H1 (cell line): ENCODE measurements at regions not wholly inside any gene's neighbourhood (a gene's known extent, or its start where the extent isn't known, plus 50 kb on each side); places are given as distances from the start of the nearest gene placed in this dataset.

Experiments used
- CTCF ChIA-PET: fragments of 300-600 bp; sonication (Branson Sonifier 250); formaldehyde crosslinking; loops from one replicate; lab custom pipeline; 2021; ENCODE audit not compliant: partially characterized antibody; lab: Charles Lee
- POLR2A ChIA-PET: fragments of 300-600 bp; sonication (Branson Sonifier 250); formaldehyde crosslinking; loops from one replicate; lab custom pipeline; 2021; ENCODE audit warnings: inconsistent platforms; ENCODE audit not compliant: partially characterized antibody; lab: Charles Lee
- DNase-seq, 2 experiments: peaks; one replicate each; pipeline versions ENCODE4 v3.0.0 to v3.0.0-alpha.2; 2010 to 2022; ENCODE audit warnings: low spot score in 2 of 2, low read depth in 1 of 2, mixed read lengths in 1 of 2
- FAIRE-seq: peaks from 2 replicates; lab custom pipeline; 2011; peaks lifted over from hg19 to GRCh38; lab: Jason Lieb, UNC
- H2AFZ ChIP-seq: 2 replicates; pipeline ENCODE4 v1.8.1; 2012; ENCODE audit warnings: low read length, inconsistent platforms
- H2AK5ac ChIP-seq: 2 replicates; pipeline ENCODE4 v1.6.1; 2013; ENCODE audit warnings: low read depth, low read length
- H2BK120ac ChIP-seq: replicated peaks from 2 replicates; pipeline ENCODE3; 2013; ENCODE audit warnings: low read depth, low read length, inconsistent platforms
- H2BK12ac ChIP-seq: 2 replicates; pipeline ENCODE4 v1.6.1; 2013; ENCODE audit warnings: low read depth, low read length
- H2BK15ac ChIP-seq: 2 replicates; pipeline ENCODE4 v1.6.1; 2013; ENCODE audit warnings: low read length
- H2BK20ac ChIP-seq: 2 replicates; pipeline ENCODE4 v1.6.1; 2013; ENCODE audit warnings: low read length
- H2BK5ac ChIP-seq: 2 replicates; pipeline ENCODE4 v1.6.1; 2013; ENCODE audit warnings: low read depth, low read length
- H3K14ac ChIP-seq: 2 replicates; pipeline ENCODE4 v1.6.1; 2013; ENCODE audit warnings: inconsistent platforms; ENCODE audit not compliant: insufficient read length
- H3K18ac ChIP-seq: 2 replicates; pipeline ENCODE4 v1.6.1; 2013; ENCODE audit warnings: low read length; ENCODE audit errors: extremely low read depth
- H3K23ac ChIP-seq: 2 replicates; pipeline ENCODE4 v1.6.1; 2013; ENCODE audit warnings: inconsistent platforms; ENCODE audit not compliant: insufficient read length
- H3K23me2 ChIP-seq: 2 replicates; pipeline ENCODE4 v1.6.1; 2013; ENCODE audit warnings: low read depth, low read length
- H3K27ac ChIP-seq: 2 replicates; pipeline ENCODE4 v1.6.1; 2011; ENCODE audit warnings: low read depth, low read length, inconsistent platforms
- H3K27me3 ChIP-seq, 4 experiments: replicated peaks in 1 of 4; 1 replicate in 1 of 4; 2 replicates in 3 of 4; pipeline versions ENCODE4 v1.6.1 to v1.8.1; 2011 to 2013; ENCODE audit warnings: low read length in 3 of 4, mild to moderate bottlenecking in 3 of 4, inconsistent platforms in 2 of 4, mixed read lengths in 2 of 4, moderate library complexity in 1 of 4; ENCODE audit not compliant: control insufficient read depth in 3 of 4, insufficient read depth in 3 of 4; ENCODE audit errors: extremely low read depth in 1 of 4
- H3K36me3 ChIP-seq, 4 experiments: 2 replicates each; pipeline versions ENCODE4 v1.6.1 to v1.8.1; 2011 to 2013; ENCODE audit warnings: mild to moderate bottlenecking in 4 of 4, low read length in 3 of 4, moderate library complexity in 2 of 4, control low read depth in 1 of 4, inconsistent platforms in 1 of 4; ENCODE audit not compliant: insufficient read depth in 4 of 4, control insufficient read depth in 2 of 4
- H3K4ac ChIP-seq: replicated peaks from 2 replicates; pipeline ENCODE3; 2013; ENCODE audit warnings: low read length, low read depth, mixed read lengths, inconsistent platforms; ENCODE audit not compliant: insufficient read length
- H3K4me1 ChIP-seq, 4 experiments: replicated peaks in 1 of 4; 1 replicate in 1 of 4; 2 replicates in 3 of 4; pipeline versions ENCODE4 v1.6.1 to v1.8.1; 2011 to 2013; ENCODE audit warnings: low read length in 3 of 4, inconsistent platforms in 2 of 4, mixed read lengths in 1 of 4; ENCODE audit not compliant: insufficient read depth in 4 of 4, control insufficient read depth in 3 of 4
- H3K4me2 ChIP-seq, 2 experiments: 2 replicates each; pipeline versions ENCODE4 v1.6.1 to v1.8.1; 2011 to 2013; ENCODE audit warnings: low read depth in 2 of 2, low read length in 2 of 2, control low read depth in 1 of 2, inconsistent platforms in 1 of 2, mild to moderate bottlenecking in 1 of 2; ENCODE audit not compliant: insufficient read depth in 1 of 2
- H3K4me3 ChIP-seq, 4 experiments: fragments of 200-600, 300-600 bp in 1 of 4; sonication (generic), shearing (Covaris generic), sonication (Bioruptor Twin) in 1 of 4; 2 replicates each; pipeline versions ENCODE4 v1.5.1 to v1.8.1; 2011 to 2016; ENCODE audit warnings: low read length in 4 of 4, low read depth in 3 of 4, control low read depth in 2 of 4, inconsistent platforms in 2 of 4, mild to moderate bottlenecking in 2 of 4, mixed read lengths in 1 of 4, moderate library complexity in 1 of 4; ENCODE audit not compliant: insufficient read depth in 2 of 4; ENCODE audit errors: extremely low read depth in 1 of 4
- H3K56ac ChIP-seq: replicated peaks from 2 replicates; pipeline ENCODE3; 2013; ENCODE audit warnings: low read depth, mild to moderate bottlenecking, mixed read lengths, low read length, inconsistent platforms; ENCODE audit not compliant: insufficient read length
- H3K79me1 ChIP-seq: 2 replicates; pipeline ENCODE4 v1.6.1; 2013; ENCODE audit warnings: low read depth, low read length, control low read depth
- H3K79me2 ChIP-seq, 2 experiments: 2 replicates each; pipeline versions ENCODE4 v1.6.1 to v1.8.1; 2012 to 2013; ENCODE audit warnings: low read length in 2 of 2, mild to moderate bottlenecking in 2 of 2, inconsistent platforms in 1 of 2; ENCODE audit not compliant: insufficient read depth in 2 of 2, control insufficient read depth in 1 of 2
- H3K9ac ChIP-seq, 4 experiments: replicated peaks in 1 of 4; 1 replicate in 1 of 4; 2 replicates in 3 of 4; pipeline versions ENCODE4 v1.6.1 to v1.8.1; 2011 to 2013; ENCODE audit warnings: low read depth in 3 of 4, low read length in 3 of 4, control low read depth in 2 of 4, mild to moderate bottlenecking in 2 of 4, moderate library complexity in 2 of 4, inconsistent platforms in 1 of 4; ENCODE audit errors: extremely low read depth in 1 of 4
- H3K9me3 ChIP-seq, 2 experiments: 2 replicates each; pipeline versions ENCODE4 v1.6.1 to v1.8.1; 2012 to 2013; ENCODE audit warnings: mild to moderate bottlenecking in 2 of 2, moderate library complexity in 2 of 2, control low read depth in 1 of 2, inconsistent platforms in 1 of 2, low read depth in 1 of 2, low read length in 1 of 2, mixed read lengths in 1 of 2; ENCODE audit not compliant: insufficient read depth in 2 of 2
- H4K20me1 ChIP-seq, 2 experiments: replicated peaks in 1 of 2; 2 replicates each; pipeline versions ENCODE3 to v1.8.1; 2011 to 2013; ENCODE audit warnings: inconsistent platforms in 2 of 2, low read length in 2 of 2, mild to moderate bottlenecking in 1 of 2; ENCODE audit not compliant: insufficient read depth in 2 of 2, control insufficient read depth in 1 of 2
- H4K5ac ChIP-seq: 2 replicates; pipeline ENCODE4 v1.6.1; 2013; ENCODE audit warnings: low read length, low read depth, mixed read lengths, inconsistent platforms; ENCODE audit not compliant: insufficient read length
- H4K8ac ChIP-seq: 2 replicates; pipeline ENCODE4 v1.8.0; 2013; ENCODE audit warnings: mild to moderate bottlenecking, moderate library complexity, low read length, inconsistent platforms; ENCODE audit not compliant: insufficient read depth; ENCODE audit errors: extremely low read depth
- H4K91ac ChIP-seq: replicated peaks from 2 replicates; pipeline ENCODE3; 2013; ENCODE audit warnings: low read length, mixed read lengths, inconsistent platforms; ENCODE audit not compliant: insufficient read length
- BCL11A ChIP-seq, 2 experiments: IDR thresholded peaks; one replicate each; pipeline ENCODE4 v1.6.1; 2011; ENCODE audit warnings: low read depth in 2 of 2, low read length in 2 of 2, mild to moderate bottlenecking in 2 of 2
- CBX5 ChIP-seq: fragments of 300-800, 300-1000 bp; sonication (generic); IDR thresholded peaks from 2 replicates; pipeline ENCODE4 v1.7.1; 2016; ENCODE audit warnings: antibody characterized with exemption, low read length, low read depth
- CTBP2 ChIP-seq: IDR thresholded peaks from 2 replicates; pipeline ENCODE4 v1.7.0; 2011; ENCODE audit warnings: borderline replicate concordance, mild to moderate bottlenecking, moderate library complexity, mixed read lengths, low read length; ENCODE audit not compliant: insufficient read depth, insufficient read length
- EP300 ChIP-seq, 2 experiments: IDR thresholded peaks; 1 replicate in 1 of 2; 2 replicates in 1 of 2; pipeline ENCODE4 v1.6.1; 2011 to 2012; ENCODE audit warnings: low read depth in 2 of 2, low read length in 2 of 2, mild to moderate bottlenecking in 2 of 2, borderline replicate concordance in 1 of 2, inconsistent platforms in 1 of 2, moderate library complexity in 1 of 2
- GABPA ChIP-seq: IDR thresholded peaks from 2 replicates; pipeline ENCODE4 v1.6.1; 2011; ENCODE audit warnings: mild to moderate bottlenecking, low read length, moderate library complexity, borderline replicate concordance; ENCODE audit not compliant: insufficient read depth
- JUN ChIP-seq: IDR thresholded peaks from 2 replicates; pipeline ENCODE4 v1.6.1; 2011; ENCODE audit warnings: low read depth, mild to moderate bottlenecking, improper control_type of control experiment, low read length
- KDM5A ChIP-seq: fragments of 200-600 bp; IDR thresholded peaks from 2 replicates; pipeline ENCODE4 v1.7.1; 2012; ENCODE audit warnings: mild to moderate bottlenecking, low read length, inconsistent platforms, mixed read lengths
- SIN3A ChIP-seq, 2 experiments: IDR thresholded peaks in 1 of 2; conservative IDR thresholded peaks in 1 of 2; 2 replicates each; pipeline ENCODE4 v1.6.1; 2011 to 2012; ENCODE audit warnings: low read length in 2 of 2, improper control_type of control experiment in 1 of 2, low read depth in 1 of 2, mild to moderate bottlenecking in 1 of 2
- TCF12 ChIP-seq: IDR thresholded peaks from 2 replicates; pipeline ENCODE4 v1.6.1; 2011; ENCODE audit warnings: low read depth, mild to moderate bottlenecking, low read length
- USF2 ChIP-seq: IDR thresholded peaks from 2 replicates; pipeline ENCODE4 v1.6.1; 2011; ENCODE audit warnings: low read length, improper control_type of control experiment
- ZNF274 ChIP-seq: IDR thresholded peaks from 2 replicates; pipeline ENCODE4 v1.7.0; 2012; ENCODE audit warnings: low read length, borderline replicate concordance; ENCODE audit errors: extremely low read depth
- WGBS, 2 experiments: shearing (Covaris generic) in 1 of 2; methylation state at CpG; one replicate each; pipeline versions ENCODE4 v1.1.6 to v1.1.7; 2013 to 2015; ENCODE audit warnings: low lambda C conversion rate in 2 of 2, mixed read lengths in 2 of 2, inconsistent platforms in 1 of 2, low coverage in 1 of 2, missing lambda C conversion rate in 1 of 2; ENCODE audit not compliant: insufficient replicate concordance in 2 of 2, insufficient coverage in 1 of 2, insufficient read length in 1 of 2; ENCODE audit errors: extremely low coverage in 1 of 2, missing lambda C conversion rate in 1 of 2; 5-methylcytosine and 5-hydroxymethylcytosine counted together

- H2AFZ ChIP-seq = no peak overlapping the region
- ChIA-PET POLR2A (no interaction called here), CTCF (interaction anchor here (0.6 to 1.5 kb wide), 4 partner anchors 20 to 308 kb away, joined by 3 to 4 read pairs (median 3); no protein-coding TSS in a partner anchor)
- no peak overlapping the region for H3K9ac ChIP-seq
- no peak overlapping the region for H2BK15ac ChIP-seq
- H3K4me3 ChIP-seq = no peak overlapping the region
- no peak overlapping the region for H3K18ac ChIP-seq
- no peak overlapping the region for H3K56ac ChIP-seq
- H4K20me1 ChIP-seq = no peaks in the 10 kb centered on the region
- 94% methylated on average over 2 of the region's 2 CpGs; no CpG with 5 or more reads in 1 of the 2 experiments for WGBS, 2 experiments
- peaks cover 0 to 1% (median 0%) of the 10 kb centered on the region in 4 experiments; a peak in 1 of 7 replicates for H3K27me3 ChIP-seq
- no peak overlapping the region for H3K4ac ChIP-seq
- H4K91ac ChIP-seq = no peak overlapping the region
- no peak overlapping the region for H2BK5ac ChIP-seq
- no peak overlapping the region for H3K14ac ChIP-seq
- no peaks in the 10 kb centered on the region for H3K79me2 ChIP-seq
- no peak overlapping the region for H4K5ac ChIP-seq
- no peak overlapping the region for H3K27ac ChIP-seq
- H2BK120ac ChIP-seq = no peak overlapping the region
- H3K4me1 ChIP-seq = no peaks in the 10 kb centered on the region
- no peak overlapping the region for H2AK5ac ChIP-seq
- no peak overlapping the region for H2BK20ac ChIP-seq
- H2BK12ac ChIP-seq = no peak overlapping the region
- no peak for DNase-seq
- FAIRE-seq = no peak
- H3K4me2 ChIP-seq = no peak overlapping the region
- H3K23me2 ChIP-seq = no peaks in the 10 kb centered on the region
- H3K36me3 ChIP-seq = no peaks in the 10 kb centered on the region; a peak in 1 of 8 replicates
- peaks cover 0 to 3% of the 10 kb centered on the region in 2 experiments; a peak in 1 of 4 replicates for H3K9me3 ChIP-seq
- H4K8ac ChIP-seq = no peak overlapping the region
- no peak overlapping the region for H3K23ac ChIP-seq
- no peaks in the 10 kb centered on the region for H3K79me1 ChIP-seq
- TF ChIP-seq EP300 (IDR thresholded peaks at IDR 0.05; ENCODE audit: borderline replicate concordance in 1 of 2, low read depth in 2 of 2, low read length in 2 of 2) = no peak
- TF ChIP-seq GABPA = no peak
- no peak for TF ChIP-seq ZNF274
- TF ChIP-seq JUN = no peak
- TF ChIP-seq TCF12 = no peak
- TF ChIP-seq CBX5 = no peak
- TF ChIP-seq BCL11A (IDR thresholded peaks at IDR 0.05; ENCODE audit: low read depth in 2 of 2, low read length in 2 of 2) = no peak
- TF ChIP-seq KDM5A = no peak
- TF ChIP-seq SIN3A (conservative IDR thresholded peaks at IDR 0.05 in 1 of 2, IDR thresholded peaks at IDR 0.05 in 1 of 2; ENCODE audit: low read depth in 1 of 2, low read length in 2 of 2) = no peak
- TF ChIP-seq USF2 = no peak
- no peak for TF ChIP-seq CTBP2
These were observed 127.1 kb upstream of the BMPER start for GRCh38 chr7:33778195-33778594.
